ENCODE measurements at regions not wholly inside any gene's neighbourhood (a gene's known extent, or its start where the extent isn't known, plus 50 kb on each side); places are given as distances from the start of the nearest gene placed in this dataset.
"Not testable (repeated sequence)": the region's sequence is repeated elsewhere in the genome, so short reads cannot be mapped to it uniquely, and the experiment has no call there.

GRCh38 chr6:16901782-16902181, 140.5 kb upstream of the ATXN1 start:
- H3K27me3 Mint-ChIP-seq = peaks cover 39% of the 10 kb centered on the region
- H3K27ac Mint-ChIP-seq = no peak overlapping the region
- Histone ChIP-seq H3K4me1 (ENCODE audit: control insufficient read depth, insufficient read depth, low read length, poor library complexity, severe bottlenecking) (no peaks in the 10 kb centered on the region), H3K4me3 (ENCODE audit: low read depth, low read length) (no peak overlapping the region), H3K36me3 (ENCODE audit: control insufficient read depth, insufficient read depth, low read length) (no peaks in the 10 kb centered on the region), H3K9me3 (ENCODE audit: control insufficient read depth in 2 of 2, low read length in 2 of 2) (no peaks in the 10 kb centered on the region), H3K27me3 (ENCODE audit: control insufficient read depth, insufficient read depth, low read length) (peaks cover 17% of the 10 kb centered on the region), H3K27ac (ENCODE audit: insufficient read depth, low read length, poor library complexity, severe bottlenecking) (no peak overlapping the region)
- no peak overlapping the region for H3K4me3 Mint-ChIP-seq
- H3K9me3 Mint-ChIP-seq = peaks cover 0 to 8% (median 0%) of the 10 kb centered on the region in 7 donors
- H3K36me3 Mint-ChIP-seq = no peaks in the 10 kb centered on the region
- DNase-seq = no peak
- no peak for ATAC-seq (ENCODE audit: low read depth in 2 of 2)
- peaks cover 0 to 4% (median 0%) of the 10 kb centered on the region in 4 donors for H3K4me1 Mint-ChIP-seq

DNA sequence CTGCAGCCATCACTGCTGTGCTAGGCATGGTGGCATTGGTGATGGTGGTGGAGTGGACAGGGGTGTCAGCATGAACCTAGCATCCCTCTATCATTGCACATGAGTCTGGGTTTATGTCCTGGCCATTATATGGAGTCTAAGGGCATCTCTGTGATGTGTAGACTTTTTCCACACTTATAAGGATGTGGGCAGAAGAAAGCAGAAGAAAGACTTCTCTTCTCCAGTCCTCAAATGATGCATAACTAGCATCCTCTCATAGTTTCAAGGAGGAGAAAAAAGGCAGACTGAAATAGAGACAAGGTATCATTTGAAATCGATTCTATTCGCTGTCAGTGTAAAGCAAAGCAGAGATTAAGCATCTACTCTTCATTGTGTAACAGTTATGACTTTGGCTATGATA, 140.0 kb upstream of the ATXN1 start:
- no peaks in the 10 kb centered on the region for H3K4me1 ChIP-seq (ENCODE audit: control insufficient read depth, insufficient read depth, low read length, poor library complexity, severe bottlenecking)
- H3K9me3 Mint-ChIP-seq = peaks cover 0 to 5% (median 0%) of the 10 kb centered on the region in 7 donors
- no peak overlapping the region for H3K4me3 Mint-ChIP-seq
- no peak overlapping the region for H3K27ac ChIP-seq (ENCODE audit: insufficient read depth, low read length, poor library complexity, severe bottlenecking)
- no peaks in the 10 kb centered on the region for H3K36me3 Mint-ChIP-seq
- peaks cover 0 to 4% (median 0%) of the 10 kb centered on the region in 4 donors for H3K4me1 Mint-ChIP-seq
- no peak overlapping the region for H3K4me3 ChIP-seq (ENCODE audit: low read depth, low read length)
- peaks cover 37% of the 10 kb centered on the region for H3K27me3 Mint-ChIP-seq
- DNase-seq (no peak), ATAC-seq (ENCODE audit: low read depth in 2 of 2) (no peak)
- H3K9me3 ChIP-seq (ENCODE audit: control insufficient read depth in 2 of 2, low read length in 2 of 2) = no peaks in the 10 kb centered on the region
- H3K27me3 ChIP-seq (ENCODE audit: control insufficient read depth, insufficient read depth, low read length) = peaks cover 17% of the 10 kb centered on the region
- no peak overlapping the region for H3K27ac Mint-ChIP-seq
- no peaks in the 10 kb centered on the region for H3K36me3 ChIP-seq (ENCODE audit: control insufficient read depth, insufficient read depth, low read length)

DNA sequence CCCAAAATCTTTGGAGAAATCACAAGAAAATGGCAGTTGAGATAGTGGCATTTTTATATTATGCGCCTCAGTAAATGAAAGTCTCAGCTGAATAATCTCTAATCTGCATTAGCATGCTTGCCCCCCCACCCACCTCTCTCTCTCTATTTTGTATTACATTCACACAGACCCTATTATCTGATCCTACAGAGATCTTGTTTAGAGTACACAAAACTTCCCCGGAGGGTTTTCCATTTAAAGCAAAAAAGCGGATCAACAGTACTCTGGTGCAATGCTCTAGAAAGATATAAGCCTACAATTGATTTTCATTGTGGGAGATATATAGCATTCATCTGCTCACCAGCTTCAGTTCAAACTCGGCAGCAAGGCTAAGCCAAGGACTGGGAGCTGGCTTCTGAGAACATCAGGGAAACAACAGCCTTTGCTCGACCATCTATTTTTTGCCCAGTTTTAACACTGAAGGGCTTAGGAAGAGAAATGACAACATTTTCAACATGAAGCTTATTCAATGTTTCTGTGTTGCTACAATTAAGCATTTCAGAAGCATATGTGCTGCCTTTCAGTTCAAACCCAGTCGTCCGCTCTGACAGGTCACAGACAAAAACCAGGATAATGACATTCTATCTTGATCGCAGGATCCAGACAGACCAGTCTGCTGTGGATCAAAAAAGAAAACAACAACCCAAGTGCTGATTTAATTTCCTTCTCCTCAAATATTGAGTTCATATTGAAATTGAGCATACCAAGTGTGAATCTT, 137.6 kb upstream of the ATXN1 start:
- Mint-ChIP-seq H3K4me1 (peaks cover 0 to 4% (median 0%) of the 10 kb centered on the region in 4 donors), H3K4me3 (no peak overlapping the region), H3K9me3 (peaks cover 0 to 9% (median 0%) of the 10 kb centered on the region in 7 donors), H3K36me3 (no peaks in the 10 kb centered on the region), H3K27me3 (peaks cover 41% of the 10 kb centered on the region), H3K27ac (no peak overlapping the region)
- ATAC-seq (ENCODE audit: low read depth in 2 of 2) (no peak), DNase-seq (no peak)
- peaks cover 17% of the 10 kb centered on the region for H3K27me3 ChIP-seq (ENCODE audit: control insufficient read depth, insufficient read depth, low read length)
- H3K36me3 ChIP-seq (ENCODE audit: control insufficient read depth, insufficient read depth, low read length) = no peaks in the 10 kb centered on the region
- H3K27ac ChIP-seq (ENCODE audit: insufficient read depth, low read length, poor library complexity, severe bottlenecking) = no peak overlapping the region
- H3K4me1 ChIP-seq (ENCODE audit: control insufficient read depth, insufficient read depth, low read length, poor library complexity, severe bottlenecking) = no peaks in the 10 kb centered on the region
- no peak overlapping the region for H3K4me3 ChIP-seq (ENCODE audit: low read depth, low read length)
- peaks cover 4 to 5% of the 10 kb centered on the region in 2 experiments for H3K9me3 ChIP-seq (ENCODE audit: control insufficient read depth in 2 of 2, low read length in 2 of 2)

DNA sequence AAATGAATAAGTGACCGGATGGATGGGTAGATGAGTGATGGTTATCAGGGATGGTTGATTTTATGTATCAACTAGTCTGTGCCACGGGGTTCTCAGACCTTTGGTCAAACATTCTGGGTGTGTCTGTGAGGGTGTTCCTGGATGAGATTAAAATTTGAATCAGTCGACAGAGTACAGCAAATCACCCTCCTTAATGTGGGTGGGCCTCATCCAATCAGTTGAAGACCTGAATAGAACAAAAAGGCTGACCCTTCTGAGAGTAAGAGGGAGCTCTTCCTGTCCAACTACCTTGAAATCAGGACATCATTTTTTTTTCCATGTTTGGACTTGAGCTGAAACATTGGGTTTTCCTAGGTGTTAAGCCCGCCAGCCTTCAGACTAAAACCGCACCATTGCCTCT, 136.4 kb upstream of the ATXN1 start:
- Histone ChIP-seq H3K36me3 (ENCODE audit: control insufficient read depth, insufficient read depth, low read length) (no peaks in the 10 kb centered on the region), H3K4me3 (ENCODE audit: low read depth, low read length) (no peak overlapping the region), H3K4me1 (ENCODE audit: control insufficient read depth, insufficient read depth, low read length, poor library complexity, severe bottlenecking) (no peaks in the 10 kb centered on the region), H3K27ac (ENCODE audit: insufficient read depth, low read length, poor library complexity, severe bottlenecking) (no peak overlapping the region), H3K27me3 (ENCODE audit: control insufficient read depth, insufficient read depth, low read length) (peaks cover 18% of the 10 kb centered on the region), H3K9me3 (ENCODE audit: control insufficient read depth in 2 of 2, low read length in 2 of 2) (peaks cover 5 to 10% of the 10 kb centered on the region in 2 experiments)
- Mint-ChIP-seq H3K27ac (no peak overlapping the region), H3K4me3 (no peak overlapping the region), H3K36me3 (no peaks in the 10 kb centered on the region), H3K9me3 (peaks cover 0 to 9% (median 1%) of the 10 kb centered on the region in 7 donors), H3K27me3 (peaks cover 35% of the 10 kb centered on the region), H3K4me1 (no peaks in the 10 kb centered on the region)
- DNase-seq = no peak
- no peak for ATAC-seq (ENCODE audit: low read depth in 2 of 2)

- H3K4me1 ChIP-seq (ENCODE audit: control insufficient read depth, insufficient read depth, low read length, poor library complexity, severe bottlenecking) = no peaks in the 10 kb centered on the region
- Mint-ChIP-seq H3K4me3 (no peak overlapping the region), H3K9me3 (peaks cover 0 to 9% (median 0%) of the 10 kb centered on the region in 7 donors), H3K36me3 (no peaks in the 10 kb centered on the region), H3K27ac (no peak overlapping the region), H3K27me3 (peaks cover 24% of the 10 kb centered on the region), H3K4me1 (no peaks in the 10 kb centered on the region)
- no peak for ATAC-seq (ENCODE audit: low read depth in 2 of 2)
- peaks cover 5 to 10% of the 10 kb centered on the region in 2 experiments for H3K9me3 ChIP-seq (ENCODE audit: control insufficient read depth in 2 of 2, low read length in 2 of 2)
- DNase-seq = no peak
- no peaks in the 10 kb centered on the region for H3K36me3 ChIP-seq (ENCODE audit: control insufficient read depth, insufficient read depth, low read length)
- H3K4me3 ChIP-seq (ENCODE audit: low read depth, low read length) = no peak overlapping the region
- peaks cover 12% of the 10 kb centered on the region for H3K27me3 ChIP-seq (ENCODE audit: control insufficient read depth, insufficient read depth, low read length)
- no peak overlapping the region for H3K27ac ChIP-seq (ENCODE audit: insufficient read depth, low read length, poor library complexity, severe bottlenecking)
These were observed 133.0 kb upstream of the ATXN1 start for GRCh38 chr6:16894301-16894700.

- H3K4me1 Mint-ChIP-seq; ATAC-seq (ENCODE audit: low read depth in 2 of 2); H3K9me3 Mint-ChIP-seq; H3K4me3 ChIP-seq (ENCODE audit: low read depth, low read length); H3K36me3 ChIP-seq (ENCODE audit: control insufficient read depth, insufficient read depth, low read length); H3K27ac Mint-ChIP-seq; H3K27me3 Mint-ChIP-seq; H3K36me3 Mint-ChIP-seq; H3K4me1 ChIP-seq (ENCODE audit: control insufficient read depth, insufficient read depth, low read length, poor library complexity, severe bottlenecking); H3K27ac ChIP-seq (ENCODE audit: insufficient read depth, low read length, poor library complexity, severe bottlenecking); DNase-seq; H3K27me3 ChIP-seq (ENCODE audit: control insufficient read depth, insufficient read depth, low read length); H3K4me3 Mint-ChIP-seq: not testable (repeated sequence)
- peaks cover 5 to 10% of the 10 kb centered on the region in 2 experiments for H3K9me3 ChIP-seq (ENCODE audit: control insufficient read depth in 2 of 2, low read length in 2 of 2)
These were observed 129.8 kb upstream of the ATXN1 start for GRCh38 chr6:16891110-16891509.

DNA sequence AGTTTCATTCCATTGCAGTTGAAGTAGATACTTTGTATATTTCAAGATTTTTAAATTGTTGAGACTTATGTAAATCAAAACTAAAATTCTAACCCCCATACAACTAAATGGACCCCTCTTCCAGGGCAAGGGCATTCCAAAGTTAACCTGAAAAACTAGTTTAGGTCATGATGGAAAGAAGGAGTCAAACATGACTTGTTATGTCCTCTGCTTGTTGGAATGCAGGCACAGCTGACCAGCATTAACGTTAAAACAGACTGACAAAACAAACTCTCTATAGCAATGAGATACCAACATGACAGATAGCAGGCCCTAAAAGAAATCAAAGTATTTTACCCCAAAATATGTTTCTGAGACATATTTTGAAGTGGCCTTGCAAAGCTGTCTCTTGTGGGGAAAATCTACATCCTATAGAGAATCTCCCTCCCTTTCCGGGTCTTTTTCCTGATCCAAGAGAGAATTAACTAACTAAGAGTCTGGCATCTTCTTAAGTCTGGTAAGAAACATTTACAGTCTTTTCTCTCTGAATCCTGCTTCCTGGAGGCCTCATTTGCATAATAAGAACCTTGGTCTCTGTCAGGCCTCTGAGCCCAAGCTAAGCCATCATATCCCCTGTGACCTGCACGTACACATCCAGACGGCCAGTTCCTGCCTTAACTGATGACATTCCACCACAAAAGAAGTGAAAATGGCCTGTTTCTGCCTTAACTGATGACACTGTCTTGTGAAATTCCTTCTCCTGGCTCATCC, 124.3 kb upstream of the ATXN1 start:
- peaks cover 0 to 9% (median 0%) of the 10 kb centered on the region in 7 donors for H3K9me3 Mint-ChIP-seq

More for the DNA sequence above, 124.3 kb upstream of the ATXN1 start:
- Mint-ChIP-seq H3K27ac (no peak overlapping the region), H3K27me3 (peaks cover 42% of the 10 kb centered on the region), H3K4me3 (no peak overlapping the region), H3K4me1 (peaks cover 0 to 5% (median 0%) of the 10 kb centered on the region in 4 donors), H3K36me3 (no peaks in the 10 kb centered on the region)
- DNase-seq (no peak), ATAC-seq (ENCODE audit: low read depth in 2 of 2) (no peak)
- Histone ChIP-seq H3K27me3 (ENCODE audit: control insufficient read depth, insufficient read depth, low read length) (peaks cover 3% of the 10 kb centered on the region), H3K4me3 (ENCODE audit: low read depth, low read length) (no peak overlapping the region), H3K4me1 (ENCODE audit: control insufficient read depth, insufficient read depth, low read length, poor library complexity, severe bottlenecking) (no peaks in the 10 kb centered on the region), H3K36me3 (ENCODE audit: control insufficient read depth, insufficient read depth, low read length) (no peaks in the 10 kb centered on the region), H3K27ac (ENCODE audit: insufficient read depth, low read length, poor library complexity, severe bottlenecking) (no peak overlapping the region), H3K9me3 (ENCODE audit: control insufficient read depth in 2 of 2, low read length in 2 of 2) (no peaks in the 10 kb centered on the region)
